HepG2 (cell line): ENCODE measurements at regions not wholly inside any gene's neighbourhood (a gene's known extent, or its start where the extent isn't known, plus 50 kb on each side); places are given as distances from the start of the nearest gene placed in this dataset.

Source experiments
- ATAC-seq: fragments of 200-7000 bp; cut with Tn5 transposase; 3 replicates; pipeline ENCODE4 v1.9.1; 2020; ENCODE audit warnings: mild to moderate bottlenecking, moderate library complexity
- BruUV-seq: library from RNA; stranded (reverse); fragments of 400-500 nt; replicated peaks from 2 replicates; lab custom pipeline; 2021; lab: Mats Ljungman, UMichigan
- CTCF ChIA-PET: fragments of 300-600 bp; formaldehyde crosslinking; extraction: SDS; loops from one replicate; lab custom pipeline; 2021; ENCODE audit warnings: low total read pairs, inconsistent platforms, low intra/inter-chr PET ratio; lab: Yijun Ruan, JAX
- POLR2A ChIA-PET: fragments of 350-600 bp; sonication (Branson Sonifier 250); formaldehyde crosslinking; loops from one replicate; lab custom pipeline; 2020; ENCODE audit warnings: antibody characterized with exemption, inconsistent platforms; lab: Yijun Ruan, JAX
- DNase-seq: peaks from one replicate; pipeline ENCODE4 v3.0.0-alpha.2; 2015; ENCODE audit warnings: low spot score
- FAIRE-seq: peaks from 3 replicates; lab custom pipeline; 2011; peaks lifted over from hg19 to GRCh38; lab: Jason Lieb, UNC
- H2AFZ ChIP-seq: one replicate; pipeline ENCODE4 v1.6.1; 2011; ENCODE audit warnings: low read length, inconsistent platforms
- H3K27ac ChIP-seq: fragments of 300-600 bp; 3 replicates; pipeline ENCODE4 v1.8.0; 2011; ENCODE audit warnings: mixed run types, mild to moderate bottlenecking, mixed read lengths, low read length, inconsistent platforms; ENCODE audit not compliant: insufficient read depth; ENCODE audit errors: extremely low read length
- H3K27me3 ChIP-seq, 2 experiments: fragments of 200-600 bp in 1 of 2; 2 replicates in 1 of 2; 3 replicates in 1 of 2; pipeline versions ENCODE4 v1.6.0 to v1.8.0; 2011; ENCODE audit warnings: low read length in 2 of 2, mild to moderate bottlenecking in 2 of 2, moderate library complexity in 2 of 2, inconsistent platforms in 1 of 2; ENCODE audit not compliant: insufficient read depth in 2 of 2, control insufficient read depth in 1 of 2
- H3K36me3 ChIP-seq, 2 experiments: fragments of 200-600 bp in 1 of 2; replicated peaks in 1 of 2; 2 replicates in 1 of 2; 3 replicates in 1 of 2; pipeline versions ENCODE4 v1.5.1 to v1.8.0; 2011; ENCODE audit warnings: low read length in 2 of 2, inconsistent platforms in 1 of 2; ENCODE audit not compliant: insufficient read depth in 2 of 2, control insufficient read depth in 1 of 2
- H3K4me1 ChIP-seq: 2 replicates; pipeline ENCODE4 v1.5.1; 2012; ENCODE audit warnings: low read length, inconsistent platforms; ENCODE audit not compliant: insufficient read depth
- H3K4me2 ChIP-seq: 2 replicates; pipeline ENCODE4 v1.6.0; 2011; ENCODE audit warnings: low read depth, low read length, inconsistent platforms
- H3K4me3 ChIP-seq, 3 experiments: fragments of 200-600 bp in 1 of 3; sonication (generic), shearing (Covaris generic) in 1 of 3; replicated peaks in 1 of 3; 2 replicates each; pipeline ENCODE4 v1.5.1; 2011 to 2016; ENCODE audit warnings: low read length in 3 of 3, inconsistent platforms in 2 of 3, low read depth in 2 of 3, mild to moderate bottlenecking in 2 of 3, control low read depth in 1 of 3, mixed read lengths in 1 of 3; ENCODE audit not compliant: insufficient read depth in 1 of 3
- H3K79me2 ChIP-seq: one replicate; pipeline ENCODE4 v1.6.1; 2011; ENCODE audit warnings: low read length, inconsistent platforms; ENCODE audit not compliant: insufficient read depth
- H3K9ac ChIP-seq: 2 replicates; pipeline ENCODE4 v1.6.0; 2011; ENCODE audit warnings: mild to moderate bottlenecking, low read depth, low read length, inconsistent platforms; ENCODE audit not compliant: insufficient read depth
- H3K9me3 ChIP-seq: 2 replicates; pipeline ENCODE4 v1.5.1; 2012; ENCODE audit warnings: mild to moderate bottlenecking, low read length
- H4K20me1 ChIP-seq: 2 replicates; pipeline ENCODE4 v1.6.0; 2011; ENCODE audit warnings: inconsistent platforms, mild to moderate bottlenecking, low read length, moderate library complexity; ENCODE audit not compliant: insufficient read depth
- ATF7 ChIP-seq, 2 experiments: fragments of 450-650 bp in 1 of 2; sonication (generic) in 1 of 2; formaldehyde crosslinking in 1 of 2; IDR thresholded peaks; 2 replicates each; pipeline versions ENCODE4 v1.4.0 to v1.6.1; 2016 to 2020; ENCODE audit warnings: antibody characterized with exemption in 1 of 2, mild to moderate bottlenecking in 1 of 2, missing genetic modification reagents in 1 of 2
- BORCS8-MEF2B ChIP-seq: sonication (generic); formaldehyde crosslinking; IDR thresholded peaks from 2 replicates; pipeline ENCODE4 v1.8.0; 2022; ENCODE audit warnings: mild to moderate bottlenecking, missing genetic modification reagents
- CHD4 ChIP-seq: fragments of 200-600 bp; sonication (generic); IDR thresholded peaks from 2 replicates; pipeline ENCODE4 v1.7.0; 2017; ENCODE audit warnings: mild to moderate bottlenecking, low read length, borderline replicate concordance
- DPF2 ChIP-seq: sonication (generic); formaldehyde crosslinking; IDR thresholded peaks from 2 replicates; pipeline ENCODE4 v1.4.0; 2020; ENCODE audit warnings: mild to moderate bottlenecking, low read depth, missing genetic modification reagents, borderline replicate concordance
- FOXO1 ChIP-seq: sonication (generic); formaldehyde crosslinking; IDR thresholded peaks from 2 replicates; pipeline ENCODE4 v1.4.0; 2020; ENCODE audit warnings: missing genetic modification reagents
- GABPB1 ChIP-seq: IDR thresholded peaks from 2 replicates; pipeline ENCODE4 v1.6.1; 2016; ENCODE audit warnings: mild to moderate bottlenecking, missing genetic modification reagents, moderate library complexity, missing compliant biosample characterization
- GTF3A ChIP-seq: sonication (generic); formaldehyde crosslinking; conservative IDR thresholded peaks from 2 replicates; pipeline ENCODE4 v1.4.0; 2020; ENCODE audit warnings: mild to moderate bottlenecking, missing genetic modification reagents
- HNRNPLL ChIP-seq: fragments of 200-400 bp; formaldehyde crosslinking; IDR thresholded peaks from 2 replicates; pipeline ENCODE4 v1.6.1; 2017; ENCODE audit warnings: mild to moderate bottlenecking, low read depth, low read length; ENCODE audit not compliant: poor library complexity, severe bottlenecking
- PHB2 ChIP-seq: fragments of 450-650 bp; IDR thresholded peaks from 2 replicates; pipeline ENCODE4 v1.6.1; 2018; ENCODE audit not compliant: partially characterized antibody
- PPARG ChIP-seq: conservative IDR thresholded peaks from 2 replicates; pipeline ENCODE4 v1.6.1; 2016; ENCODE audit warnings: missing biosample characterization, missing genetic modification reagents
- RELA ChIP-seq: sonication (generic); formaldehyde crosslinking; IDR thresholded peaks from 2 replicates; pipeline ENCODE4 v1.4.0; 2020; ENCODE audit warnings: missing genetic modification reagents
- RFXANK ChIP-seq: IDR thresholded peaks from 2 replicates; pipeline ENCODE4 v1.6.1; 2016
- SP4 ChIP-seq: sonication (generic); formaldehyde crosslinking; IDR thresholded peaks from 2 replicates; pipeline ENCODE4 v1.8.1; 2023; ENCODE audit warnings: mild to moderate bottlenecking, missing genetic modification reagents
- USF2 ChIP-seq, 2 experiments: sonication (generic) in 1 of 2; formaldehyde crosslinking in 1 of 2; IDR thresholded peaks; 2 replicates each; pipeline versions ENCODE4 v1.5.1 to v1.6.1; 2011 to 2020; ENCODE audit warnings: borderline replicate concordance in 1 of 2, low read depth in 1 of 2, low read length in 1 of 2, mild to moderate bottlenecking in 1 of 2, missing genetic modification reagents in 1 of 2, moderate library complexity in 1 of 2
- ZBTB38 ChIP-seq: sonication (generic); formaldehyde crosslinking; IDR thresholded peaks from 2 replicates; pipeline ENCODE4 v1.5.1; 2020; ENCODE audit warnings: mild to moderate bottlenecking, missing genetic modification reagents
- ZBTB42 ChIP-seq: sonication (generic); formaldehyde crosslinking; IDR thresholded peaks from 2 replicates; pipeline ENCODE4 v1.5.0; 2020; ENCODE audit warnings: mild to moderate bottlenecking, missing genetic modification reagents
- ZNF451 ChIP-seq: sonication (generic); formaldehyde crosslinking; IDR thresholded peaks from 2 replicates; pipeline ENCODE4 v1.5.0; 2020; ENCODE audit warnings: mild to moderate bottlenecking, missing genetic modification reagents
- ZNF660 ChIP-seq: sonication (generic); formaldehyde crosslinking; IDR thresholded peaks from 2 replicates; pipeline ENCODE4 v1.5.1; 2020; ENCODE audit warnings: mild to moderate bottlenecking, low read depth, missing genetic modification reagents, borderline replicate concordance
- ZNF792 ChIP-seq: IDR thresholded peaks from 2 replicates; pipeline ENCODE4 v1.6.1; 2016
- WGBS: methylation state at CpG from one replicate; pipeline ENCODE4 v1.1.6; 2017; ENCODE audit warnings: low lambda C conversion rate; 5-methylcytosine and 5-hydroxymethylcytosine counted together
- in situ Hi-C: cut with HindIII; loops from 2 replicates; pipeline ENCODE4 v1.10.0; 2017; ENCODE audit warnings: low pct_unique_long_range_greater_than_20kb; ENCODE audit not compliant: extremely low pct_ligation_motif_present
- intact Hi-C: fragments of 100-400 bp; cut with micrococcal nuclease; formaldehyde crosslinking; loops from one replicate; pipeline ENCODE4 v1.10.0; 2022; ENCODE audit not compliant: unreplicated experiment

- Histone ChIP-seq H3K27me3 (no peaks in the 10 kb centered on the region; a peak in 1 of 5 replicates), H2AFZ (no peak overlapping the region), H3K4me1 (no peaks in the 10 kb centered on the region), H3K27ac (no peak overlapping the region), H3K36me3 (no peaks in the 10 kb centered on the region), H4K20me1 (no peaks in the 10 kb centered on the region), H3K9me3 (no peaks in the 10 kb centered on the region), H3K9ac (no peak overlapping the region), H3K79me2 (no peaks in the 10 kb centered on the region), H3K4me2 (no peak overlapping the region), H3K4me3 (no peak overlapping the region)
- TF ChIP-seq BORCS8-MEF2B (CRISPR knock-in tag) (no peak), PHB2 (no peak), ZBTB42 (no peak), PPARG (no peak), CHD4 (no peak)
- ATAC-seq (no peak), FAIRE-seq (no peak), DNase-seq (no peak)
- WGBS, result 1% methylated on average over 4 of the region's 4 CpGs
- CTCF ChIA-PET, result no interaction called here
- POLR2A ChIA-PET, result no interaction called here
- in situ Hi-C loops (no loop called here), intact Hi-C loops (no loop called here)
- no TSS peak for BruUV-seq
Measured at GRCh38 chr18:980586-980985, 75.9 kb downstream of the ADCYAP1 start.

GRCh38 chr18:984004-984403 lies 79.3 kb downstream of the ADCYAP1 start:
- Histone ChIP-seq H4K20me1 (no peaks in the 10 kb centered on the region), H3K4me2 (no peak overlapping the region), H3K4me3 (no peak overlapping the region), H3K79me2 (no peaks in the 10 kb centered on the region), H3K27me3 (no peaks in the 10 kb centered on the region; a peak in 1 of 5 replicates), H3K9ac (no peak overlapping the region), H3K27ac (no peak overlapping the region), H2AFZ (no peak overlapping the region), H3K9me3 (no peaks in the 10 kb centered on the region), H3K4me1 (no peaks in the 10 kb centered on the region), H3K36me3 (no peaks in the 10 kb centered on the region)
- 42% methylated on average over 4 of the region's 4 CpGs for WGBS
- BruUV-seq, result no TSS peak
- intact Hi-C loops, result no loop called here
- DNase-seq, result no peak
- ChIA-PET CTCF (no interaction called here), POLR2A (no interaction called here)
- in situ Hi-C loops, result no loop called here
- no peak for FAIRE-seq
- ATAC-seq, result no peak
- TF ChIP-seq RFXANK (CRISPR knock-in tag) (no peak), GABPB1 (no peak), DPF2 (CRISPR knock-in tag) (no peak), HNRNPLL (no peak), ZNF660 (CRISPR knock-in tag) (no peak), ZBTB38 (CRISPR knock-in tag) (no peak), RELA (CRISPR knock-in tag) (no peak), ZNF451 (CRISPR knock-in tag) (no peak), GTF3A (CRISPR knock-in tag) (no peak), SP4 (CRISPR knock-in tag) (no peak), USF2 (IDR thresholded peaks at IDR 0.05; ENCODE audit: low read depth, low read length) (no peak), USF2 (CRISPR knock-in tag; IDR thresholded peaks at IDR 0.05; ENCODE audit: borderline replicate concordance) (no peak), FOXO1 (CRISPR knock-in tag) (no peak), ZNF792 (CRISPR knock-in tag) (no peak), ATF7 (IDR thresholded peaks at IDR 0.05) (no peak), ATF7 (CRISPR knock-in tag; IDR thresholded peaks at IDR 0.05) (no peak)
